Liver (tissue), 8 donors: ENCODE measurements at regions not wholly inside any gene's neighbourhood (a gene's known extent, or its start where the extent isn't known, plus 50 kb on each side); places are given as distances from the start of the nearest gene placed in this dataset.

Source experiments
- DNase-seq: peaks from one replicate; pipeline ENCODE4 v3.0.0-alpha.2; 2017; ENCODE audit warnings: low spot score
- H3K27ac ChIP-seq, 2 donors: one replicate each; pipeline ENCODE4 v1.7.0; 2013; ENCODE audit warnings: inconsistent platforms in 2 of 2, low read length in 2 of 2, control low read depth in 1 of 2, low read depth in 1 of 2, mild to moderate bottlenecking in 1 of 2
- H3K27me3 ChIP-seq, 4 donors: one replicate each; pipeline versions ENCODE4 v1.6.1 to v1.7.0; 2013; ENCODE audit warnings: low read length in 3 of 4, inconsistent platforms in 1 of 4, mild to moderate bottlenecking in 1 of 4, moderate library complexity in 1 of 4; ENCODE audit not compliant: control insufficient read depth in 4 of 4, insufficient read depth in 4 of 4
- H3K36me3 ChIP-seq, 4 donors: one replicate each; pipeline versions ENCODE4 v1.6.1 to v1.7.0; 2013; ENCODE audit warnings: low read length in 3 of 4, mild to moderate bottlenecking in 3 of 4, low read depth in 1 of 4, moderate library complexity in 1 of 4; ENCODE audit not compliant: control insufficient read depth in 4 of 4, insufficient read depth in 3 of 4
- H3K4me1 ChIP-seq, 4 donors: one replicate each; pipeline versions ENCODE4 v1.6.1 to v1.7.0; 2013; ENCODE audit warnings: low read length in 3 of 4, mild to moderate bottlenecking in 3 of 4, moderate library complexity in 1 of 4; ENCODE audit not compliant: control insufficient read depth in 4 of 4, insufficient read depth in 4 of 4
- H3K4me3 ChIP-seq, 3 donors: one replicate each; pipeline versions ENCODE4 v1.6.1 to v1.7.0; 2013; ENCODE audit warnings: low read length in 3 of 3, control low read depth in 1 of 3, low read depth in 1 of 3, mild to moderate bottlenecking in 1 of 3
- H3K9ac ChIP-seq, 2 donors: one replicate each; pipeline ENCODE4 v1.7.0; 2013; ENCODE audit warnings: low read length in 2 of 2, mild to moderate bottlenecking in 2 of 2, moderate library complexity in 2 of 2, control low read depth in 1 of 2, low read depth in 1 of 2
- H3K9me3 ChIP-seq, 4 donors: one replicate each; pipeline versions ENCODE4 v1.6.1 to v1.7.0; 2013; ENCODE audit warnings: low read length in 3 of 4; ENCODE audit not compliant: control insufficient read depth in 4 of 4
- ATF3 ChIP-seq: IDR thresholded peaks from 2 replicates; pipeline ENCODE4 v1.6.1; 2016; ENCODE audit warnings: antibody characterized with exemption
- CTCF ChIP-seq: fragments of 150-350 bp; IDR thresholded peaks from 2 replicates; pipeline ENCODE4 v1.5.1; 2017; ENCODE audit warnings: improper control_type of control experiment, low read depth, low read length; ENCODE audit not compliant: missing input control
- EGR1 ChIP-seq, 2 donors: IDR thresholded peaks; 2 replicates each; pipeline ENCODE4 v1.6.1; 2016 to 2018; ENCODE audit warnings: antibody characterized with exemption in 2 of 2, low read depth in 2 of 2
- FOXA1 ChIP-seq: IDR thresholded peaks from 2 replicates; pipeline ENCODE4 v1.6.1; 2016; ENCODE audit warnings: antibody characterized with exemption
- FOXA2 ChIP-seq: IDR thresholded peaks from 2 replicates; pipeline ENCODE4 v1.6.1; 2016; ENCODE audit warnings: antibody characterized with exemption
- GABPA ChIP-seq, 2 donors: IDR thresholded peaks in 1 of 2; conservative IDR thresholded peaks in 1 of 2; 2 replicates each; pipeline ENCODE4 v1.6.1; 2016; ENCODE audit warnings: antibody characterized with exemption in 2 of 2, mild to moderate bottlenecking in 1 of 2, moderate library complexity in 1 of 2
- HNF4A ChIP-seq, 2 donors: conservative IDR thresholded peaks; 2 replicates each; pipeline ENCODE4 v1.6.1; 2016; ENCODE audit warnings: antibody characterized with exemption in 2 of 2, mild to moderate bottlenecking in 2 of 2
- HNF4G ChIP-seq: IDR thresholded peaks from 2 replicates; pipeline ENCODE4 v1.6.1; 2016; ENCODE audit warnings: antibody characterized with exemption
- JUND ChIP-seq, 2 donors: IDR thresholded peaks; 2 replicates each; pipeline ENCODE4 v1.6.1; 2016; ENCODE audit warnings: antibody characterized with exemption in 2 of 2
- MAX ChIP-seq: IDR thresholded peaks from 2 replicates; pipeline ENCODE4 v1.6.1; 2016; ENCODE audit warnings: antibody characterized with exemption
- NR2F2 ChIP-seq: IDR thresholded peaks from 2 replicates; pipeline ENCODE4 v1.6.1; 2016; ENCODE audit warnings: antibody characterized with exemption
- RAD21 ChIP-seq, 2 donors: IDR thresholded peaks; 2 replicates each; pipeline ENCODE4 v1.6.1; 2016; ENCODE audit warnings: antibody characterized with exemption in 2 of 2, mild to moderate bottlenecking in 2 of 2
- REST ChIP-seq: IDR thresholded peaks from 2 replicates; pipeline ENCODE4 v1.6.1; 2016; ENCODE audit warnings: antibody characterized with exemption, mild to moderate bottlenecking
- RXRA ChIP-seq, 2 donors: IDR thresholded peaks; 2 replicates each; pipeline ENCODE4 v1.6.1; 2017 to 2018; ENCODE audit warnings: antibody characterized with exemption in 2 of 2, mild to moderate bottlenecking in 1 of 2
- SP1 ChIP-seq: IDR thresholded peaks from 2 replicates; pipeline ENCODE4 v1.6.1; 2018; ENCODE audit warnings: antibody characterized with exemption, mild to moderate bottlenecking
- TAF1 ChIP-seq: conservative IDR thresholded peaks from 2 replicates; pipeline ENCODE4 v1.6.1; 2016; ENCODE audit warnings: antibody characterized with exemption, mild to moderate bottlenecking
- YY1 ChIP-seq: IDR thresholded peaks from 2 replicates; pipeline ENCODE4 v1.6.1; 2016; ENCODE audit warnings: antibody characterized with exemption, mild to moderate bottlenecking
- ZBTB33 ChIP-seq: IDR thresholded peaks from 2 replicates; pipeline ENCODE4 v1.6.1; 2016; ENCODE audit warnings: antibody characterized with exemption
- WGBS: extraction: QIAGEN DNeasy Blood & Tissue Kit; methylation state at CpG from one replicate; pipeline ENCODE4 v1.1.7; 2013; 5-methylcytosine and 5-hydroxymethylcytosine counted together
- donor health status: healthy.
- donor health status: healthy.
- donor health status: healthy.
- donor health status: healthy.
- donor health status: healthy.

- Histone ChIP-seq H3K27ac (no peak overlapping the region), H3K4me3 (no peak overlapping the region), H3K36me3 (no peaks in the 10 kb centered on the region), H3K4me1 (no peaks in the 10 kb centered on the region), H3K9ac (no peak overlapping the region), H3K9me3 (no peaks in the 10 kb centered on the region), H3K27me3 (no peaks in the 10 kb centered on the region)
- WGBS, result 21% methylated on average over 10 of the region's 10 CpGs
- DNase-seq, result no peak
- no peak for TF ChIP-seq ATF3
- TF ChIP-seq FOXA1, result no peak
- no peak for TF ChIP-seq CTCF
- TF ChIP-seq HNF4A (conservative IDR thresholded peaks at IDR 0.05), result no peak
- no peak for TF ChIP-seq ZBTB33
- TF ChIP-seq EGR1 (IDR thresholded peaks at IDR 0.05; ENCODE audit: low read depth in 2 of 2), result no peak
- TF ChIP-seq REST, result no peak
- TF ChIP-seq GABPA (IDR thresholded peaks at IDR 0.05 in 1 of 2, conservative IDR thresholded peaks at IDR 0.05 in 1 of 2), result no peak
- TF ChIP-seq JUND (IDR thresholded peaks at IDR 0.05), result no peak
- no peak for TF ChIP-seq MAX
- no peak for TF ChIP-seq RXRA (IDR thresholded peaks at IDR 0.05)
- no peak for TF ChIP-seq FOXA2
- TF ChIP-seq YY1, result no peak
- TF ChIP-seq RAD21 (IDR thresholded peaks at IDR 0.05), result no peak
- TF ChIP-seq TAF1, result no peak
- TF ChIP-seq NR2F2, result no peak
- no peak for TF ChIP-seq HNF4G
- no peak for TF ChIP-seq SP1
Observed at GRCh38 chr16:65521633-65522328, 399.9 kb upstream of the CDH11 start.
